VCaP (cell line): ENCODE measurements at regions not wholly inside any gene's neighbourhood (a gene's known extent, or its start where the extent isn't known, plus 50 kb on each side); places are given as distances from the start of the nearest gene placed in this dataset.
"Not testable (repeated sequence)": the region's sequence is repeated elsewhere in the genome, so short reads cannot be mapped to it uniquely, and the experiment has no call there.

Source experiments
- H3K27ac ChIP-seq: fragments of 450-650 bp; 2 replicates; pipeline ENCODE4 v1.5.1; 2017
- CTCF ChIP-seq: fragments of 450-650 bp; conservative IDR thresholded peaks from 2 replicates; pipeline ENCODE4 v1.5.1; 2017; ENCODE audit warnings: mild to moderate bottlenecking, moderate library complexity

GRCh38 chr5:25544652-25545249, 900.0 kb upstream of the CDH10 start:
- no peak overlapping the region for H3K27ac ChIP-seq
- TF ChIP-seq CTCF: peak; percentile 80

GRCh38 chr5:25540628-25541027, 895.9 kb upstream of the CDH10 start:
- H3K27ac ChIP-seq: no peak overlapping the region
- no peak for TF ChIP-seq CTCF

GRCh38 chr5:25539536-25539935, 894.8 kb upstream of the CDH10 start:
- H3K27ac ChIP-seq: no peak overlapping the region
- TF ChIP-seq CTCF: no peak

GRCh38 chr5:25536461-25536860, 891.7 kb upstream of the CDH10 start:
- not testable (repeated sequence) for H3K27ac ChIP-seq

- H3K27ac ChIP-seq: no peak overlapping the region
- no peak for TF ChIP-seq CTCF
Observed at GRCh38 chr5:25516141-25516540, 871.4 kb upstream of the CDH10 start.

- TF ChIP-seq CTCF: no peak
- H3K27ac ChIP-seq: no peak overlapping the region
Observed at GRCh38 chr5:25515525-25515924, 870.7 kb upstream of the CDH10 start.

- H3K27ac ChIP-seq: not testable (repeated sequence)
Observed at GRCh38 chr5:25510692-25511091, 865.9 kb upstream of the CDH10 start.

- H3K27ac ChIP-seq: not testable (repeated sequence)
Observed at GRCh38 chr5:25508011-25508410, 863.2 kb upstream of the CDH10 start.

- no peak overlapping the region for H3K27ac ChIP-seq
- TF ChIP-seq CTCF: no peak
Observed at GRCh38 chr5:25500635-25501034, 855.9 kb upstream of the CDH10 start.
